ENCODE measurements at regions not wholly inside any gene's neighbourhood (a gene's known extent, or its start where the extent isn't known, plus 50 kb on each side); places are given as distances from the start of the nearest gene placed in this dataset.

GRCh38 chr6:122143813-122144601 is 255.4 kb upstream of the HSF2 start:
- intact Hi-C loops (cut with DNase I; ENCODE audit: low total_unique reads) (no loop called here), in situ Hi-C loops (cut with MboI; ENCODE audit: low pct_ligation_motif_present in 1 of 4, low pct_unique_long_range_greater_than_20kb in 1 of 4, low sequenced_read_pairs in 3 of 4) (no loop called here)
- WGBS, 2 donors (ENCODE audit: low coverage in 1 of 2), result 52 to 64% methylated on average over 3 of the region's 3 CpGs
- Histone ChIP-seq H3K9me3 (no peaks in the 10 kb centered on the region), H3K4me3 (no peak overlapping the region), H3K27me3 (no peaks in the 10 kb centered on the region), H3K27ac (no peak overlapping the region), H3K4me1 (no peaks in the 10 kb centered on the region), H3K36me3 (no peaks in the 10 kb centered on the region)
- no peak for DNase-seq
- TF ChIP-seq POLR2A (IDR thresholded peaks at IDR 0.05), result no peak
- no peak for TF ChIP-seq EP300 (IDR thresholded peaks at IDR 0.05; ENCODE audit: low read depth)
- TF ChIP-seq POLR2AphosphoS5 (IDR thresholded peaks at IDR 0.05), result no peak
- TF ChIP-seq CTCF (IDR thresholded peaks at IDR 0.05), result no peak

GRCh38 chr6:122145246-122145645 is 254.2 kb upstream of the HSF2 start:
- no peaks in the 10 kb centered on the region for H3K9me3 ChIP-seq
- no peaks in the 10 kb centered on the region for H3K36me3 ChIP-seq
- TF ChIP-seq POLR2A (IDR thresholded peaks at IDR 0.05) (no peak), POLR2AphosphoS5 (IDR thresholded peaks at IDR 0.05) (no peak), CTCF (IDR thresholded peaks at IDR 0.05) (no peak), EP300 (IDR thresholded peaks at IDR 0.05; ENCODE audit: low read depth) (no peak)
- H3K27ac ChIP-seq, result no peak overlapping the region
- 20 to 66% methylated on average over 1 to 2 of the region's 2 CpGs for WGBS, 2 donors (ENCODE audit: low coverage in 1 of 2)
- no peak overlapping the region for H3K4me3 ChIP-seq
- no peaks in the 10 kb centered on the region for H3K27me3 ChIP-seq
- H3K4me1 ChIP-seq, result no peaks in the 10 kb centered on the region
- in situ Hi-C loops (cut with MboI; ENCODE audit: low pct_ligation_motif_present in 1 of 4, low pct_unique_long_range_greater_than_20kb in 1 of 4, low sequenced_read_pairs in 3 of 4) (no loop called here), intact Hi-C loops (cut with DNase I; ENCODE audit: low total_unique reads) (no loop called here)
- no peak for DNase-seq

- Histone ChIP-seq H3K9me3 (no peaks in the 10 kb centered on the region), H3K4me1 (no peaks in the 10 kb centered on the region), H3K27me3 (no peaks in the 10 kb centered on the region), H3K4me3 (no peak overlapping the region), H3K36me3 (no peaks in the 10 kb centered on the region), H3K27ac (no peak overlapping the region)
- intact Hi-C loops (cut with DNase I; ENCODE audit: low total_unique reads), result no loop called here
- TF ChIP-seq CTCF (IDR thresholded peaks at IDR 0.05), result no peak
- no peak for DNase-seq
- WGBS, 2 donors (ENCODE audit: low coverage in 1 of 2), result 52 to 56% methylated on average over 2 of the region's 2 CpGs
- in situ Hi-C loops (cut with MboI; ENCODE audit: low pct_ligation_motif_present in 1 of 4, low pct_unique_long_range_greater_than_20kb in 1 of 4, low sequenced_read_pairs in 3 of 4), result no loop called here
These were observed 253.7 kb upstream of the HSF2 start for GRCh38 chr6:122145741-122146240.

GRCh38 chr6:122147291-122147690 is 252.2 kb upstream of the HSF2 start:
- Histone ChIP-seq H3K4me3 (no peak overlapping the region), H3K9me3 (no peaks in the 10 kb centered on the region), H3K36me3 (no peaks in the 10 kb centered on the region), H3K27me3 (no peaks in the 10 kb centered on the region), H3K27ac (no peak overlapping the region), H3K4me1 (no peaks in the 10 kb centered on the region)
- DNase-seq, result no peak
- intact Hi-C loops (cut with DNase I; ENCODE audit: low total_unique reads), result no loop called here
- TF ChIP-seq POLR2AphosphoS5 (IDR thresholded peaks at IDR 0.05), result no peak
- TF ChIP-seq EP300 (IDR thresholded peaks at IDR 0.05; ENCODE audit: low read depth), result no peak
- TF ChIP-seq CTCF (IDR thresholded peaks at IDR 0.05), result no peak
- no peak for TF ChIP-seq POLR2A (IDR thresholded peaks at IDR 0.05)
- WGBS, 2 donors (ENCODE audit: low coverage in 1 of 2), result 55 to 57% methylated on average over 3 of the region's 3 CpGs
- in situ Hi-C loops (cut with MboI; ENCODE audit: low pct_ligation_motif_present in 1 of 4, low pct_unique_long_range_greater_than_20kb in 1 of 4, low sequenced_read_pairs in 3 of 4), result no loop called here

All from transverse colon (tissue), 4 donors.